K562 (cell line): ENCODE measurements at regions not wholly inside any gene's neighbourhood (a gene's known extent, or its start where the extent isn't known, plus 50 kb on each side); places are given as distances from the start of the nearest gene placed in this dataset.

Source experiments
- BRD4 ChIP-seq: fragments of 200-600 bp; sonication (generic); IDR thresholded peaks from 2 replicates; pipeline ENCODE4 v1.6.1; 2017; ENCODE audit warnings: inconsistent platforms
- CXXC5 ChIP-seq: fragments of 250-450 bp; sonication (Bioruptor Pico); IDR thresholded peaks from 2 replicates; pipeline ENCODE4 v1.8.0; 2022; ENCODE audit warnings: inconsistent platforms, mild to moderate bottlenecking, moderate library complexity
- POLR2A ChIP-seq: fragments of 450-650 bp; conservative IDR thresholded peaks from 2 replicates; pipeline ENCODE4 v1.6.1; 2016
- TF ChIP-seq, protein P1 (sequence below), 2 experiments: fragments of 450-650 bp in 1 of 2; IDR thresholded peaks; 2 replicates each; pipeline ENCODE4 v1.6.1; 2011 to 2017; ENCODE audit warnings: low read depth in 2 of 2, antibody characterized with exemption in 1 of 2, borderline replicate concordance in 1 of 2, low read length in 1 of 2, mild to moderate bottlenecking in 1 of 2, mixed read lengths in 1 of 2; ENCODE audit not compliant: control insufficient read depth in 1 of 2
- TF ChIP-seq, protein P2 (sequence below): sonication (generic); formaldehyde crosslinking; IDR thresholded peaks from 2 replicates; pipeline ENCODE4 v1.8.1; 2023; ENCODE audit warnings: mild to moderate bottlenecking, missing genetic modification reagents
- TF ChIP-seq, protein P3 (sequence below), 2 experiments: IDR thresholded peaks; 2 replicates each; pipeline ENCODE4 v1.6.1; 2012; ENCODE audit warnings: improper control_type of control experiment in 2 of 2, low read depth in 2 of 2, low read length in 2 of 2, borderline replicate concordance in 1 of 2

DNA sequence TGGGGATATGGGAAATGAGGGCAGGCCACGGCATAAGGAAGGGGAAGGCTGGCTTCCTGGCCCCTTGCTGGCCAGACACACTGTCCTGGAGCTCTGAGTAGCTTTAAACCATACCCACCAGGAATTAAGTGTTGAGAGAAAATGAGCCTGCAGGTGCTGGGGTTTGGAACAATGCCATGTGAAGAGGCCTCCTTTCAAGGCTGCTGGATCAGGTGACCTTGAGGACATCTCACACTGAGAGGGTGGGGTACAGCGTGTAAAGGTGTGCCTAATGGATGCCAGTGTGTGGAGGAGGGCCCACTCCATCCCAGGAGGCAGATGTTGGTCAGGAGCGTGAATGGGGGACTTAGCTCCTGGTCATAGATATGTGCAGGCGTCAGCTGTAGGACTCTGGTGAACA, 74.8 kb upstream of the MLN start:
- TF ChIP-seq CXXC5: no peak
- TF ChIP-seq, protein P1, sequence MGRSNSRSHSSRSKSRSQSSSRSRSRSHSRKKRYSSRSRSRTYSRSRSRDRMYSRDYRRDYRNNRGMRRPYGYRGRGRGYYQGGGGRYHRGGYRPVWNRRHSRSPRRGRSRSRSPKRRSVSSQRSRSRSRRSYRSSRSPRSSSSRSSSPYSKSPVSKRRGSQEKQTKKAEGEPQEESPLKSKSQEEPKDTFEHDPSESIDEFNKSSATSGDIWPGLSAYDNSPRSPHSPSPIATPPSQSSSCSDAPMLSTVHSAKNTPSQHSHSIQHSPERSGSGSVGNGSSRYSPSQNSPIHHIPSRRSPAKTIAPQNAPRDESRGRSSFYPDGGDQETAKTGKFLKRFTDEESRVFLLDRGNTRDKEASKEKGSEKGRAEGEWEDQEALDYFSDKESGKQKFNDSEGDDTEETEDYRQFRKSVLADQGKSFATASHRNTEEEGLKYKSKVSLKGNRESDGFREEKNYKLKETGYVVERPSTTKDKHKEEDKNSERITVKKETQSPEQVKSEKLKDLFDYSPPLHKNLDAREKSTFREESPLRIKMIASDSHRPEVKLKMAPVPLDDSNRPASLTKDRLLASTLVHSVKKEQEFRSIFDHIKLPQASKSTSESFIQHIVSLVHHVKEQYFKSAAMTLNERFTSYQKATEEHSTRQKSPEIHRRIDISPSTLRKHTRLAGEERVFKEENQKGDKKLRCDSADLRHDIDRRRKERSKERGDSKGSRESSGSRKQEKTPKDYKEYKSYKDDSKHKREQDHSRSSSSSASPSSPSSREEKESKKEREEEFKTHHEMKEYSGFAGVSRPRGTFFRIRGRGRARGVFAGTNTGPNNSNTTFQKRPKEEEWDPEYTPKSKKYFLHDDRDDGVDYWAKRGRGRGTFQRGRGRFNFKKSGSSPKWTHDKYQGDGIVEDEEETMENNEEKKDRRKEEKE (IDR thresholded peaks at IDR 0.05; ENCODE audit: borderline replicate concordance in 1 of 2, control insufficient read depth in 1 of 2, low read depth in 2 of 2, low read length in 1 of 2): no peak
- no peak for TF ChIP-seq BRD4
- TF ChIP-seq, protein P2, sequence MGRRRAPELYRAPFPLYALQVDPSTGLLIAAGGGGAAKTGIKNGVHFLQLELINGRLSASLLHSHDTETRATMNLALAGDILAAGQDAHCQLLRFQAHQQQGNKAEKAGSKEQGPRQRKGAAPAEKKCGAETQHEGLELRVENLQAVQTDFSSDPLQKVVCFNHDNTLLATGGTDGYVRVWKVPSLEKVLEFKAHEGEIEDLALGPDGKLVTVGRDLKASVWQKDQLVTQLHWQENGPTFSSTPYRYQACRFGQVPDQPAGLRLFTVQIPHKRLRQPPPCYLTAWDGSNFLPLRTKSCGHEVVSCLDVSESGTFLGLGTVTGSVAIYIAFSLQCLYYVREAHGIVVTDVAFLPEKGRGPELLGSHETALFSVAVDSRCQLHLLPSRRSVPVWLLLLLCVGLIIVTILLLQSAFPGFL (CRISPR knock-in tag): no peak
- no peak for TF ChIP-seq POLR2A
- TF ChIP-seq, protein P3, sequence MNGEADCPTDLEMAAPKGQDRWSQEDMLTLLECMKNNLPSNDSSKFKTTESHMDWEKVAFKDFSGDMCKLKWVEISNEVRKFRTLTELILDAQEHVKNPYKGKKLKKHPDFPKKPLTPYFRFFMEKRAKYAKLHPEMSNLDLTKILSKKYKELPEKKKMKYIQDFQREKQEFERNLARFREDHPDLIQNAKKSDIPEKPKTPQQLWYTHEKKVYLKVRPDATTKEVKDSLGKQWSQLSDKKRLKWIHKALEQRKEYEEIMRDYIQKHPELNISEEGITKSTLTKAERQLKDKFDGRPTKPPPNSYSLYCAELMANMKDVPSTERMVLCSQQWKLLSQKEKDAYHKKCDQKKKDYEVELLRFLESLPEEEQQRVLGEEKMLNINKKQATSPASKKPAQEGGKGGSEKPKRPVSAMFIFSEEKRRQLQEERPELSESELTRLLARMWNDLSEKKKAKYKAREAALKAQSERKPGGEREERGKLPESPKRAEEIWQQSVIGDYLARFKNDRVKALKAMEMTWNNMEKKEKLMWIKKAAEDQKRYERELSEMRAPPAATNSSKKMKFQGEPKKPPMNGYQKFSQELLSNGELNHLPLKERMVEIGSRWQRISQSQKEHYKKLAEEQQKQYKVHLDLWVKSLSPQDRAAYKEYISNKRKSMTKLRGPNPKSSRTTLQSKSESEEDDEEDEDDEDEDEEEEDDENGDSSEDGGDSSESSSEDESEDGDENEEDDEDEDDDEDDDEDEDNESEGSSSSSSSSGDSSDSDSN (IDR thresholded peaks at IDR 0.05; ENCODE audit: borderline replicate concordance in 1 of 2, low read depth in 2 of 2, low read length in 2 of 2): no peak
